ENCODE measurements at regions not wholly inside any gene's neighbourhood (a gene's known extent, or its start where the extent isn't known, plus 50 kb on each side); places are given as distances from the start of the nearest gene placed in this dataset.

- no peak for DNase-seq (ENCODE audit: low read depth in 3 of 3)
These were observed 152.4 kb upstream of the TSHZ3 start for GRCh38 chr19:31501427-31502195.

GRCh38 chr19:31502536-31503170 lies 153.4 kb upstream of the TSHZ3 start:
- no peak for DNase-seq (ENCODE audit: low read depth in 3 of 3)

- no peak for DNase-seq (ENCODE audit: low read depth in 3 of 3)
These were observed 154.0 kb upstream of the TSHZ3 start for GRCh38 chr19:31503211-31503610.

- no peak for DNase-seq (ENCODE audit: low read depth in 3 of 3)
These were observed 155.0 kb upstream of the TSHZ3 start for GRCh38 chr19:31504221-31504620.

- DNase-seq (ENCODE audit: low read depth in 3 of 3): no peak
These were observed 156.3 kb upstream of the TSHZ3 start for GRCh38 chr19:31505596-31505910.

GRCh38 chr19:31506102-31506501 lies 156.9 kb upstream of the TSHZ3 start:
- no peak for DNase-seq (ENCODE audit: low read depth in 3 of 3)

- no peak for DNase-seq (ENCODE audit: low read depth in 3 of 3)
These were observed 161.4 kb upstream of the TSHZ3 start for GRCh38 chr19:31510635-31511034.

- DNase-seq (ENCODE audit: low read depth in 3 of 3): no peak
These were observed 161.9 kb upstream of the TSHZ3 start for GRCh38 chr19:31511098-31511497.

GRCh38 chr19:31511696-31512095 lies 162.5 kb upstream of the TSHZ3 start:
- DNase-seq (ENCODE audit: low read depth in 3 of 3): no peak

GRCh38 chr19:31512181-31512970 lies 163.1 kb upstream of the TSHZ3 start:
- DNase-seq (ENCODE audit: low read depth in 3 of 3): no peak

GRCh38 chr19:31513841-31514240 lies 164.6 kb upstream of the TSHZ3 start:
- DNase-seq (ENCODE audit: low read depth in 3 of 3): no peak

- no peak for DNase-seq (ENCODE audit: low read depth in 3 of 3)
These were observed 166.7 kb upstream of the TSHZ3 start for GRCh38 chr19:31515931-31516330.

GRCh38 chr19:31516756-31517155 lies 167.5 kb upstream of the TSHZ3 start:
- DNase-seq (ENCODE audit: low read depth in 3 of 3): no peak

- DNase-seq (ENCODE audit: low read depth in 3 of 3): no peak
These were observed 168.3 kb upstream of the TSHZ3 start for GRCh38 chr19:31517224-31518180.

- DNase-seq (ENCODE audit: low read depth in 3 of 3): no peak
These were observed 169.2 kb upstream of the TSHZ3 start for GRCh38 chr19:31518216-31519020.

- DNase-seq (ENCODE audit: low read depth in 3 of 3): no peak
These were observed 170.0 kb upstream of the TSHZ3 start for GRCh38 chr19:31519256-31519655.

- DNase-seq (ENCODE audit: low read depth in 3 of 3): no peak
These were observed 170.7 kb upstream of the TSHZ3 start for GRCh38 chr19:31519908-31520307.

GRCh38 chr19:31520633-31521032 lies 171.4 kb upstream of the TSHZ3 start:
- DNase-seq (ENCODE audit: low read depth in 3 of 3): no peak

GRCh38 chr19:31525610-31526147 lies 176.4 kb upstream of the TSHZ3 start:
- no peak for DNase-seq (ENCODE audit: low read depth in 3 of 3)

GRCh38 chr19:31527443-31527842 lies 178.2 kb upstream of the TSHZ3 start:
- DNase-seq (ENCODE audit: low read depth in 3 of 3): no peak

- no peak for DNase-seq (ENCODE audit: low read depth in 3 of 3)
These were observed 179.0 kb upstream of the TSHZ3 start for GRCh38 chr19:31528261-31528660.
